Activated CD8-positive, alpha-beta T cell treated with anti-CD3 and anti-CD28 coated beads for 36 hours (primary cell): ENCODE measurements at regions not wholly inside any gene's neighbourhood (a gene's known extent, or its start where the extent isn't known, plus 50 kb on each side); places are given as distances from the start of the nearest gene placed in this dataset.

ENCODE experiments used
- ATAC-seq: fragments of 200-7000 bp; cut with Tn5 transposase; one replicate; pipeline ENCODE4 v1.10.0; 2021; ENCODE audit warnings: mild to moderate bottlenecking, moderate library complexity
- CTCF ChIA-PET: fragments of 350-600 bp; sonication (Branson Sonifier 250); formaldehyde crosslinking; loops from one replicate; lab custom pipeline; 2021; ENCODE audit warnings: antibody characterized with exemption; lab: Charles Lee
- POLR2A ChIA-PET: fragments of 350-600 bp; sonication (Branson Sonifier 250); formaldehyde crosslinking; loops from one replicate; lab custom pipeline; 2021; ENCODE audit warnings: antibody characterized with exemption; lab: Charles Lee
- DNase-seq: peaks from one replicate; pipeline ENCODE4 v3.0.0-alpha.2; 2020
- H3K27ac Mint-ChIP-seq: one replicate; pipeline ENCODE4 v1.8.0; 2021; ENCODE audit warnings: mild to moderate bottlenecking, mixed read lengths
- H3K27me3 Mint-ChIP-seq: one replicate; pipeline ENCODE4 v1.8.0; 2021; ENCODE audit warnings: mixed read lengths
- H3K36me3 Mint-ChIP-seq: one replicate; pipeline ENCODE4 v1.8.0; 2021; ENCODE audit warnings: low read depth, mixed read lengths
- H3K4me1 Mint-ChIP-seq: one replicate; pipeline ENCODE4 v1.8.0; 2021; ENCODE audit warnings: low read depth, mixed read lengths
- H3K4me3 Mint-ChIP-seq: one replicate; pipeline ENCODE4 v1.8.0; 2021; ENCODE audit warnings: mild to moderate bottlenecking, moderate library complexity, mixed read lengths
- H3K9me3 Mint-ChIP-seq: one replicate; pipeline ENCODE4 v1.8.0; 2021; ENCODE audit warnings: mixed read lengths
- intact Hi-C: fragments of 100-400 bp; cut with micrococcal nuclease; formaldehyde crosslinking; loops from one replicate; pipeline ENCODE4 v1.10.0; 2022
- TF ChIP-seq, protein P1 (sequence below): fragments of 200-600 bp; IDR thresholded peaks from one replicate; pipeline ENCODE4 v1.8.0; 2022; ENCODE audit warnings: antibody characterized with exemption, mild to moderate bottlenecking

DNA sequence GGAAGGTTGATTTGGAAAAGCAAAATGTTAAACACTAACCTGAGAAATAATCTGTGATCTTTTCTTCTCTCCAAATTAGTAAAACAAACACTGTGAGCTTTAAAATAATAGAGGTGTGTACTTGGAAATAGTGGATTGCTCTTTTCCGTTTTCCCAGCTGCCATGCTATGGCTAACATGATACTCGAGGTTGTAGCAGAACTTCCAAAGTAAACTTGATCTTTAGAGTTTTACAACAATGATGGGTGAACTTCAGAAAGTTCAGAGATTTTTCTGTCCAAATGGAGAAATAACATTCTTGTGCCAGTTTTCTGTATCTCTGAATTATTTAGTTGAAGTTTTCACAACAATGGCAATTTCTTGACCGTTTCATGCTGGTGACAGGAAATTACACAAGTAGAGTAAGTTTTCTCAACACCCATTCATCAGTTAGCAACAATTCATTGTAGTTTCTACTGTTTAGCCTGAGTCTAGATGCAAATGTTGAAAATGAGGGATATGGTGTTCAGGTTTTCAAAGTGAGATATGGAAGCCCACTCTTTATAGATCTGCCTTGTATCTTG is 135.3 kb upstream of the CTAGE1 start:
- TF ChIP-seq, protein P1, sequence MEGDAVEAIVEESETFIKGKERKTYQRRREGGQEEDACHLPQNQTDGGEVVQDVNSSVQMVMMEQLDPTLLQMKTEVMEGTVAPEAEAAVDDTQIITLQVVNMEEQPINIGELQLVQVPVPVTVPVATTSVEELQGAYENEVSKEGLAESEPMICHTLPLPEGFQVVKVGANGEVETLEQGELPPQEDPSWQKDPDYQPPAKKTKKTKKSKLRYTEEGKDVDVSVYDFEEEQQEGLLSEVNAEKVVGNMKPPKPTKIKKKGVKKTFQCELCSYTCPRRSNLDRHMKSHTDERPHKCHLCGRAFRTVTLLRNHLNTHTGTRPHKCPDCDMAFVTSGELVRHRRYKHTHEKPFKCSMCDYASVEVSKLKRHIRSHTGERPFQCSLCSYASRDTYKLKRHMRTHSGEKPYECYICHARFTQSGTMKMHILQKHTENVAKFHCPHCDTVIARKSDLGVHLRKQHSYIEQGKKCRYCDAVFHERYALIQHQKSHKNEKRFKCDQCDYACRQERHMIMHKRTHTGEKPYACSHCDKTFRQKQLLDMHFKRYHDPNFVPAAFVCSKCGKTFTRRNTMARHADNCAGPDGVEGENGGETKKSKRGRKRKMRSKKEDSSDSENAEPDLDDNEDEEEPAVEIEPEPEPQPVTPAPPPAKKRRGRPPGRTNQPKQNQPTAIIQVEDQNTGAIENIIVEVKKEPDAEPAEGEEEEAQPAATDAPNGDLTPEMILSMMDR, result no peak
- Mint-ChIP-seq H3K9me3 (no peaks in the 10 kb centered on the region), H3K4me1 (no peaks in the 10 kb centered on the region), H3K36me3 (no peaks in the 10 kb centered on the region), H3K27me3 (peaks cover 16% of the 10 kb centered on the region), H3K4me3 (no peak overlapping the region), H3K27ac (no peak overlapping the region)
- no peak for DNase-seq
- intact Hi-C loops, result no loop called here
- POLR2A ChIA-PET, result no interaction called here
- CTCF ChIA-PET, result interaction anchor here (1.0 kb wide), 1 partner anchor 14 kb away, joined by 3 read pairs; no protein-coding TSS in a partner anchor
- ATAC-seq, result no peak

DNA sequence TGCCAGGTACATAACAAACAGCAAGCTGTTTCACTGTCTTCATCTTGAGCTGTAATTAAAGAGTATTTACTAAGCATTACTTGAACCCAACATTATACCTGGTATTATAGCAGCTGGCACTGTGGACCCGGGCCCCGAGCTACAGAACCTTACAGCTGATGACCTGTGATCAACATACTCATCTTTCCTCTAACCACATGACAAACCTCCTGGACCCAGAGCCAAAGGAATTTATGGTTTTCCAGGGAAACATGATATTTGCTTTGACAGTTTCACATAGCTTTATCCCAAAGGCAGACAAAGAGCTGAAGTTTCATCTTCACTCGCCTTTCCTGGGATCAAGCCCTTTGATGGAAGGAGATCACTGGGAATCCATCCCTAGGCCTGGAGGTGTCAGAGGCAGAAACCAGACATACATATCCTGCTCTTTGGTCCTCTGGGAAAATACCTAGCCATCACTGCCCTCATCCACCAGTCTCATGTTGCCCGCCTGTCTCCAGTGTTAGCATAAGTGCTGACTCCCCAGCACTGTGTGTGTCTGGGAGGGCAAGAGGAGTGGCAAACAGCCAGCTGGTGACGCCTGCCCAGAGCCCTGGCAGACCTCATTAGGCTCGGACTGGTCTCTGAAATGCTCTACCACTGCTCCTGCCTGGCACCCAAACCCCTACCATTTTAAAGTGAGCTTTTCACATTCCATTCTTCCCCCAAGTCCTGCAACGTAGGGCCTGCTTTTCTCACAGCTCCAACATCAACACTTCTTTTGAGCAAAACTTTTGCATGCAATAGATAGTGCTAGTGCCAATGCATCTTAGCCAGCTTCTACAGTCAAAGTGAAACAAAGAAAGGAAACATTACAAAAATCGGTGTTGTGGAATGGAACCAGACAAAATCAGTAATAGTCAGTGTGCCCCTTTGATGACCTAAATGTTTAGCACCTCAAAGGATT is 138.8 kb upstream of the CTAGE1 start:
- intact Hi-C loops, result no loop called here
- H3K4me3 Mint-ChIP-seq, result no peak overlapping the region

DNA sequence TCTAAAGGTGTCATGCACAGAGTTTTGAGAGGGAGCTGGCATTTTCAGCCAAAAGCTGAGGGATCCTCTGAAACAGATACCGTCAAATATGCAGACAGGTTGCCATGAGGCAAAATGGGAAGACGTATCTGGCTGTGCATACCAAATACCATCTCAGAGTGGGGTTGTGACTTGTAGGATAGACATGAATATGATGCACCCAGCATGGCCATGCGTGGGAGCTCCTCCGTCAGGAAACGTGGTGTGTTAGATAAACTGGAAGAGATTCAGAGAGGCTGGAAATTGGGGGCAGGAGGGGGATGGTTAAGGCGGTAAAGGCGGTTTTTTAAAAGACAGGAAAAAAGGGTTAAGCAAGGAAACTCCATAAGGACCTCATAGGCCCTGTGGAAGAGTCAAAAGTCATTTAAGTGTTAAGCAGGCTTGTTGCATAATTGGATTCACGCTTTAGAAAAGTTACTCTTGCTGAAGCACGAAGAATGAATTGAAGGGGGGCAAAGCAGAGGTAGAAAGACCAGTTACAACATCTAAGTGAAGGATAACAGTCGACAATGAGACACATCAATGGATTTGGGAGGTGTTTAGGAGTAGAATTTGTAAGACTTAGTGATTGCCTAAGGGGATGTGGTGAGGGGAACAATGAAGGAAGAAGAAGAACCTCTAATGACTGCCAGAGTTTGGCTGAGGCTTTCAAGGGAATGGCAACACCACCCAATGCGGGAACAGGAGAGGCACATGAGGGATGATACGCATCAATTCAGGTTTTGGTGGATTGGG is 139.6 kb upstream of the CTAGE1 start:
- TF ChIP-seq, protein P1, result no peak
- POLR2A ChIA-PET, result no interaction called here

More for the DNA sequence above, 138.8 kb upstream of the CTAGE1 start:
- TF ChIP-seq, protein P1, result no peak
- Mint-ChIP-seq H3K4me1 (peaks cover 11% of the 10 kb centered on the region), H3K27me3 (peaks cover 36% of the 10 kb centered on the region), H3K27ac (no peak overlapping the region), H3K36me3 (no peaks in the 10 kb centered on the region), H3K9me3 (no peaks in the 10 kb centered on the region)
- CTCF ChIA-PET, result interaction anchor here (1.3 kb wide), 1 partner anchor 10 kb away, joined by 4 read pairs; no protein-coding TSS in a partner anchor
- no peak for ATAC-seq
- POLR2A ChIA-PET, result no interaction called here
- DNase-seq, result no peak

DNA sequence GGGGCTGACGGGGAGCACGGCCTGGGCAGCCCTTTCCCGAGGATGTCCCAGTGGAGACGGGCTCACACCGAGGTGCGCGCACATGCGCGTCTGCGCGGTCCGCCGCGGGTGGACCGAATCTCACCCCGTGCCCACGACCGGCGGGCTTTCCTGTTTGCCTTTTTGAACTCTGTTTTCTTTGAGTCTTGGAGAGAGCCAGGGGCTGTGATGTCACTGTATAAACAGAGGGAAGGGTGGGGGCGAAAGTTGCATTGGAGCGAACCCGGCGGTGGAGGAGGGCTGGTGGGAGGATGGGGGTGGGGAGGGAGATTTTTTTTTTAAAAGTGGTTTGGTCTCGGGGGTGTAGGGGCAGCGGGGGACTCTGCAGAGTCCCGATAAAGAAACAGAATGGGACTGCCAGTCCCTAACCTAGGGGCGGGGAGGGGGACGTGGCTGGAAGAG is 141.2 kb upstream of the CTAGE1 start:
- H3K27ac Mint-ChIP-seq, result no peak overlapping the region
- ChIA-PET CTCF (no interaction called here), POLR2A (no interaction called here)
- ATAC-seq (no peak), DNase-seq (no peak)
- TF ChIP-seq, protein P1, result no peak
- no peaks in the 10 kb centered on the region for H3K9me3 Mint-ChIP-seq
- H3K4me3 Mint-ChIP-seq, result no peak overlapping the region
- peaks cover 44% of the 10 kb centered on the region for H3K27me3 Mint-ChIP-seq
- H3K36me3 Mint-ChIP-seq, result no peaks in the 10 kb centered on the region
- H3K4me1 Mint-ChIP-seq, result peaks cover 11% of the 10 kb centered on the region
- intact Hi-C loops, result no loop called here

More for the DNA sequence above, 139.6 kb upstream of the CTAGE1 start:
- intact Hi-C loops, result no loop called here
- no peak overlapping the region for H3K27ac Mint-ChIP-seq
- no peaks in the 10 kb centered on the region for H3K36me3 Mint-ChIP-seq
- ATAC-seq, result no peak
- peaks cover 11% of the 10 kb centered on the region for H3K4me1 Mint-ChIP-seq
- no peak overlapping the region for H3K4me3 Mint-ChIP-seq
- peaks cover 37% of the 10 kb centered on the region for H3K27me3 Mint-ChIP-seq
- no peak for DNase-seq
- no peaks in the 10 kb centered on the region for H3K9me3 Mint-ChIP-seq
- CTCF ChIA-PET, result no interaction called here
